ENCODE measurements at regions not wholly inside any gene's neighbourhood (a gene's known extent, or its start where the extent isn't known, plus 50 kb on each side); places are given as distances from the start of the nearest gene placed in this dataset.
"Not testable (repeated sequence)": the region's sequence is repeated elsewhere in the genome, so short reads cannot be mapped to it uniquely, and the experiment has no call there.

- H3K4me3 ChIP-seq (replicated peaks; ENCODE audit: low read depth, low read length), result no peak overlapping the region
- no peak for TF ChIP-seq CTCF (IDR thresholded peaks at IDR 0.05; ENCODE audit: low read depth, low read length, missing control alignments)
- DNase-seq (ENCODE audit: extremely low read depth, low read depth), result no peak
Observed at GRCh38 chr17:62156949-62157348, 91.9 kb upstream of the MED13 start.

- H3K4me3 ChIP-seq (replicated peaks; ENCODE audit: low read depth, low read length), result no peak overlapping the region
- no peak for DNase-seq (ENCODE audit: extremely low read depth, low read depth)
- TF ChIP-seq CTCF (IDR thresholded peaks at IDR 0.05; ENCODE audit: low read depth, low read length, missing control alignments), result no peak
Observed at GRCh38 chr17:62154909-62155308, 89.8 kb upstream of the MED13 start.

- TF ChIP-seq CTCF (IDR thresholded peaks at IDR 0.05; ENCODE audit: low read depth, low read length, missing control alignments), result no peak
- no peak for DNase-seq (ENCODE audit: extremely low read depth, low read depth)
Observed at GRCh38 chr17:62150471-62150870, 85.4 kb upstream of the MED13 start.

GRCh38 chr17:62149961-62150360 is 84.9 kb upstream of the MED13 start:
- no peak for TF ChIP-seq CTCF (IDR thresholded peaks at IDR 0.05; ENCODE audit: low read depth, low read length, missing control alignments)
- no peak for DNase-seq (ENCODE audit: extremely low read depth, low read depth)

More at GRCh38 chr17:62150471-62150870, 85.4 kb upstream of the MED13 start:
- no peak overlapping the region for H3K4me3 ChIP-seq (replicated peaks; ENCODE audit: low read depth, low read length)

GRCh38 chr17:62147284-62147683 is 82.2 kb upstream of the MED13 start:
- no peak overlapping the region for H3K4me3 ChIP-seq (replicated peaks; ENCODE audit: low read depth, low read length)
- no peak for DNase-seq (ENCODE audit: extremely low read depth, low read depth)
- TF ChIP-seq CTCF (IDR thresholded peaks at IDR 0.05; ENCODE audit: low read depth, low read length, missing control alignments), result no peak

More at GRCh38 chr17:62149961-62150360, 84.9 kb upstream of the MED13 start:
- H3K4me3 ChIP-seq (replicated peaks; ENCODE audit: low read depth, low read length), result no peak overlapping the region

GRCh38 chr17:62140836-62141235 is 75.8 kb upstream of the MED13 start:
- no peak for TF ChIP-seq CTCF (IDR thresholded peaks at IDR 0.05; ENCODE audit: low read depth, low read length, missing control alignments)
- H3K4me3 ChIP-seq (replicated peaks; ENCODE audit: low read depth, low read length), result no peak overlapping the region
- DNase-seq (ENCODE audit: extremely low read depth, low read depth), result no peak

GRCh38 chr17:62140376-62140775 is 75.3 kb upstream of the MED13 start:
- no peak for DNase-seq (ENCODE audit: extremely low read depth, low read depth)
- TF ChIP-seq CTCF (IDR thresholded peaks at IDR 0.05; ENCODE audit: low read depth, low read length, missing control alignments), result no peak
- no peak overlapping the region for H3K4me3 ChIP-seq (replicated peaks; ENCODE audit: low read depth, low read length)

- H3K4me3 ChIP-seq (replicated peaks; ENCODE audit: low read depth, low read length); DNase-seq (ENCODE audit: extremely low read depth, low read depth): not testable (repeated sequence)
Observed at GRCh38 chr17:62139690-62140354, 74.7 kb upstream of the MED13 start.
